ENCODE measurements at regions not wholly inside any gene's neighbourhood (a gene's known extent, or its start where the extent isn't known, plus 50 kb on each side); places are given as distances from the start of the nearest gene placed in this dataset.

- TF ChIP-seq CTCF (IDR thresholded peaks at IDR 0.05): no peak
- no peak overlapping the region for H3K27ac ChIP-seq
Measured at GRCh38 chr9:99348289-99348688, 126.2 kb downstream of the SEC61B start.

GRCh38 chr9:99349870-99350269, 127.8 kb downstream of the SEC61B start:
- Histone ChIP-seq H3K4me3 (no peak overlapping the region), H3K36me3 (no peaks in the 10 kb centered on the region), H3K27ac (no peak overlapping the region), H3K9me3 (no peaks in the 10 kb centered on the region), H3K27me3 (replicated peaks; ENCODE audit: insufficient read depth) (no peaks in the 10 kb centered on the region), H3K4me1 (ENCODE audit: control insufficient read depth in 1 of 2, low read depth in 2 of 2) (no peaks in the 10 kb centered on the region)
- TF ChIP-seq CTCF (IDR thresholded peaks at IDR 0.05): no peak
- ATAC-seq (ENCODE audit: insufficient number of reproducible peaks, low FRiP score, low read depth) (no peak), DNase-seq (ENCODE audit: low spot score) (no peak)

More at GRCh38 chr9:99348289-99348688, 126.2 kb downstream of the SEC61B start:
- no peaks in the 10 kb centered on the region for H3K36me3 ChIP-seq
- no peak for DNase-seq (ENCODE audit: low spot score)
- H3K4me1 ChIP-seq (ENCODE audit: control insufficient read depth in 1 of 2, low read depth in 2 of 2): no peaks in the 10 kb centered on the region
- no peak overlapping the region for H3K4me3 ChIP-seq
- no peak for ATAC-seq (ENCODE audit: insufficient number of reproducible peaks, low FRiP score, low read depth)
- H3K27me3 ChIP-seq (replicated peaks; ENCODE audit: insufficient read depth): no peaks in the 10 kb centered on the region
- H3K9me3 ChIP-seq: no peaks in the 10 kb centered on the region

GRCh38 chr9:99350461-99350860, 128.4 kb downstream of the SEC61B start:
- no peak overlapping the region for H3K4me3 ChIP-seq
- no peak overlapping the region for H3K27ac ChIP-seq
- DNase-seq (ENCODE audit: low spot score) (no peak), ATAC-seq (ENCODE audit: insufficient number of reproducible peaks, low FRiP score, low read depth) (no peak)
- TF ChIP-seq CTCF (IDR thresholded peaks at IDR 0.05): no peak
- no peaks in the 10 kb centered on the region for H3K27me3 ChIP-seq (replicated peaks; ENCODE audit: insufficient read depth)
- H3K9me3 ChIP-seq: no peaks in the 10 kb centered on the region
- H3K4me1 ChIP-seq (ENCODE audit: control insufficient read depth in 1 of 2, low read depth in 2 of 2): no peaks in the 10 kb centered on the region
- H3K36me3 ChIP-seq: no peaks in the 10 kb centered on the region

- Histone ChIP-seq H3K9me3 (no peaks in the 10 kb centered on the region), H3K27me3 (replicated peaks; ENCODE audit: insufficient read depth) (no peaks in the 10 kb centered on the region), H3K27ac (no peak overlapping the region), H3K4me3 (no peak overlapping the region), H3K4me1 (ENCODE audit: control insufficient read depth in 1 of 2, low read depth in 2 of 2) (no peaks in the 10 kb centered on the region), H3K36me3 (no peaks in the 10 kb centered on the region)
- DNase-seq (ENCODE audit: low spot score): no peak
- ATAC-seq (ENCODE audit: insufficient number of reproducible peaks, low FRiP score, low read depth): no peak
- no peak for TF ChIP-seq CTCF (IDR thresholded peaks at IDR 0.05)
Measured at GRCh38 chr9:99351647-99352046, 129.6 kb downstream of the SEC61B start.

GRCh38 chr9:99352826-99353225, 130.7 kb downstream of the SEC61B start:
- DNase-seq (ENCODE audit: low spot score) (no peak), ATAC-seq (ENCODE audit: insufficient number of reproducible peaks, low FRiP score, low read depth) (no peak)
- no peaks in the 10 kb centered on the region for H3K27me3 ChIP-seq (replicated peaks; ENCODE audit: insufficient read depth)
- peak overlapping the region in 1 of 2 donors; percentile 25 for H3K27ac ChIP-seq
- H3K4me3 ChIP-seq: no peak overlapping the region
- H3K4me1 ChIP-seq (ENCODE audit: control insufficient read depth in 1 of 2, low read depth in 2 of 2): no peaks in the 10 kb centered on the region
- H3K36me3 ChIP-seq: no peaks in the 10 kb centered on the region
- TF ChIP-seq CTCF (IDR thresholded peaks at IDR 0.05): no peak
- no peaks in the 10 kb centered on the region for H3K9me3 ChIP-seq
